HL-60 (cell line): ENCODE measurements at regions not wholly inside any gene's neighbourhood (a gene's known extent, or its start where the extent isn't known, plus 50 kb on each side); places are given as distances from the start of the nearest gene placed in this dataset.

ENCODE experiments used
- GABPA ChIP-seq: IDR thresholded peaks from 2 replicates; pipeline ENCODE4 v1.6.1; 2012; ENCODE audit warnings: low read depth
- POLR2AphosphoS5 ChIP-seq: IDR thresholded peaks from 2 replicates; pipeline ENCODE4 v1.6.1; 2012; ENCODE audit warnings: low read depth
- SPI1 ChIP-seq: IDR thresholded peaks from 2 replicates; pipeline ENCODE4 v1.6.1; 2012; ENCODE audit warnings: low read depth, mild to moderate bottlenecking, borderline replicate concordance
- TF ChIP-seq, protein P1 (sequence below): IDR thresholded peaks from one replicate; pipeline ENCODE4 v1.5.1; 2011; ENCODE audit warnings: low read length, control low read depth, inconsistent platforms; ENCODE audit not compliant: insufficient read depth
- TF ChIP-seq, protein P2 (sequence below): IDR thresholded peaks from 2 replicates; pipeline ENCODE4 v1.6.1; 2012; ENCODE audit warnings: low read depth; ENCODE audit not compliant: insufficient replicate concordance

DNA sequence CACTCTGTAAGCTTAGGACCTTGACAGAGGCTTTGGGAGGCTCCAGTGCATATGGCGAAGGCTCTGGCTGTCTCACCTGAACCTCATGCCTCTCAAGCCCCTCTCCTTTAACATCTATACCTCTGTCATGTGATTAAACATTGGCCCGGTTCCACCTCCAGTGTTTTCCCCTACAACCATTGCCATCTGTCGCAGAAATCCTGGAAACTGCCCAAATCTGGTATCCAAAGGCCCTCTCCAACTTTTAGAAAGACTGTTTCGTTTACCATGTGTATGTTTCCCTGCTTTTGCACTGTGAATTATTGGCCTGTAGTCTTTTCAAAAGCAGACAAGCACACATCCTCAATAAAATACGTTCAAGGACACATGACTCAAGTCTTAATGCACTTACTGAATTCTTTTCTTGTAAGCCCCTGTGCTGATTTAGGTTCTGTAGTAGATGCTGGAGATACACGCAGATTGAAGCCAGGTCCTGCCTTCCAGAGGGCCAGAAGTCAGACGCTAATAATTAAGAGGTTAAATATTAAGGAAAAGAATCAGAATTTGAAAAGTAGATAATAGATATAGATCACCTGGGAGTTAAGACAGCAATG is 386.4 kb upstream of the SLC14A2 start:
- TF ChIP-seq, protein P1, sequence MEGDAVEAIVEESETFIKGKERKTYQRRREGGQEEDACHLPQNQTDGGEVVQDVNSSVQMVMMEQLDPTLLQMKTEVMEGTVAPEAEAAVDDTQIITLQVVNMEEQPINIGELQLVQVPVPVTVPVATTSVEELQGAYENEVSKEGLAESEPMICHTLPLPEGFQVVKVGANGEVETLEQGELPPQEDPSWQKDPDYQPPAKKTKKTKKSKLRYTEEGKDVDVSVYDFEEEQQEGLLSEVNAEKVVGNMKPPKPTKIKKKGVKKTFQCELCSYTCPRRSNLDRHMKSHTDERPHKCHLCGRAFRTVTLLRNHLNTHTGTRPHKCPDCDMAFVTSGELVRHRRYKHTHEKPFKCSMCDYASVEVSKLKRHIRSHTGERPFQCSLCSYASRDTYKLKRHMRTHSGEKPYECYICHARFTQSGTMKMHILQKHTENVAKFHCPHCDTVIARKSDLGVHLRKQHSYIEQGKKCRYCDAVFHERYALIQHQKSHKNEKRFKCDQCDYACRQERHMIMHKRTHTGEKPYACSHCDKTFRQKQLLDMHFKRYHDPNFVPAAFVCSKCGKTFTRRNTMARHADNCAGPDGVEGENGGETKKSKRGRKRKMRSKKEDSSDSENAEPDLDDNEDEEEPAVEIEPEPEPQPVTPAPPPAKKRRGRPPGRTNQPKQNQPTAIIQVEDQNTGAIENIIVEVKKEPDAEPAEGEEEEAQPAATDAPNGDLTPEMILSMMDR = no peak
- TF ChIP-seq POLR2AphosphoS5 = no peak
- TF ChIP-seq, protein P2, sequence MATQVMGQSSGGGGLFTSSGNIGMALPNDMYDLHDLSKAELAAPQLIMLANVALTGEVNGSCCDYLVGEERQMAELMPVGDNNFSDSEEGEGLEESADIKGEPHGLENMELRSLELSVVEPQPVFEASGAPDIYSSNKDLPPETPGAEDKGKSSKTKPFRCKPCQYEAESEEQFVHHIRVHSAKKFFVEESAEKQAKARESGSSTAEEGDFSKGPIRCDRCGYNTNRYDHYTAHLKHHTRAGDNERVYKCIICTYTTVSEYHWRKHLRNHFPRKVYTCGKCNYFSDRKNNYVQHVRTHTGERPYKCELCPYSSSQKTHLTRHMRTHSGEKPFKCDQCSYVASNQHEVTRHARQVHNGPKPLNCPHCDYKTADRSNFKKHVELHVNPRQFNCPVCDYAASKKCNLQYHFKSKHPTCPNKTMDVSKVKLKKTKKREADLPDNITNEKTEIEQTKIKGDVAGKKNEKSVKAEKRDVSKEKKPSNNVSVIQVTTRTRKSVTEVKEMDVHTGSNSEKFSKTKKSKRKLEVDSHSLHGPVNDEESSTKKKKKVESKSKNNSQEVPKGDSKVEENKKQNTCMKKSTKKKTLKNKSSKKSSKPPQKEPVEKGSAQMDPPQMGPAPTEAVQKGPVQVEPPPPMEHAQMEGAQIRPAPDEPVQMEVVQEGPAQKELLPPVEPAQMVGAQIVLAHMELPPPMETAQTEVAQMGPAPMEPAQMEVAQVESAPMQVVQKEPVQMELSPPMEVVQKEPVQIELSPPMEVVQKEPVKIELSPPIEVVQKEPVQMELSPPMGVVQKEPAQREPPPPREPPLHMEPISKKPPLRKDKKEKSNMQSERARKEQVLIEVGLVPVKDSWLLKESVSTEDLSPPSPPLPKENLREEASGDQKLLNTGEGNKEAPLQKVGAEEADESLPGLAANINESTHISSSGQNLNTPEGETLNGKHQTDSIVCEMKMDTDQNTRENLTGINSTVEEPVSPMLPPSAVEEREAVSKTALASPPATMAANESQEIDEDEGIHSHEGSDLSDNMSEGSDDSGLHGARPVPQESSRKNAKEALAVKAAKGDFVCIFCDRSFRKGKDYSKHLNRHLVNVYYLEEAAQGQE = no peak
- TF ChIP-seq GABPA = no peak
- TF ChIP-seq SPI1 = no peak
